ENCODE measurements at regions not wholly inside any gene's neighbourhood (a gene's known extent, or its start where the extent isn't known, plus 50 kb on each side); places are given as distances from the start of the nearest gene placed in this dataset.

- Histone ChIP-seq H3K9me3 (ENCODE audit: control insufficient read depth in 1 of 2, insufficient read depth in 1 of 2, low read depth in 1 of 2, low read length in 2 of 2) (no peaks in the 10 kb centered on the region), H3K27ac (ENCODE audit: low read depth, low read length) (no peak overlapping the region), H3K9me2 (ENCODE audit: insufficient read depth) (no peaks in the 10 kb centered on the region), H4K20me1 (ENCODE audit: insufficient read depth) (no peaks in the 10 kb centered on the region), H3K9ac (ENCODE audit: low read length) (no peak overlapping the region), H3K4me3 (replicated peaks in 1 of 2; ENCODE audit: low read depth in 1 of 2, low read length in 2 of 2) (no peak overlapping the region), H2AFZ (ENCODE audit: low read depth, low read length, poor library complexity, severe bottlenecking) (no peak overlapping the region), H3K79me2 (ENCODE audit: insufficient read depth, low read length) (no peaks in the 10 kb centered on the region), H3K27me3 (ENCODE audit: insufficient read depth, low read length) (peaks cover 3% of the 10 kb centered on the region; the same call in 1 of the 2 replicates), H3K4me1 (ENCODE audit: control insufficient read depth in 1 of 2, insufficient read depth in 2 of 2, low read length in 2 of 2) (no peaks in the 10 kb centered on the region), H3K4me2 (ENCODE audit: low read length) (no peak overlapping the region), H3K36me3 (ENCODE audit: control insufficient read depth in 1 of 2, insufficient read depth in 2 of 2, low read length in 2 of 2) (no peaks in the 10 kb centered on the region)
- no peak for ATAC-seq
- CTCF ChIA-PET: no interaction called here
- intact Hi-C loops (cut with micrococcal nuclease): no loop called here
- RAD21 ChIA-PET (ENCODE audit: low non-redundant PET in 1 of 2, low total read pairs in 2 of 2, uncharacterized antibody in 2 of 2, unreplicated experiment in 2 of 2): no interaction called here
- POLR2A ChIA-PET: no interaction called here
- TF ChIP-seq JUND (IDR thresholded peaks at IDR 0.05) (no peak), ZBTB33 (IDR thresholded peaks at IDR 0.05; ENCODE audit: extremely low read depth, insufficient replicate concordance, low read length) (no peak), RAD21 (IDR thresholded peaks at IDR 0.05; ENCODE audit: low read depth) (no peak)
- BruUV-seq (replicated peaks): no TSS peak
- DNase-seq (ENCODE audit: low read depth, low spot score): no peak
Measured at GRCh38 chr2:8324164-8324856, 357.5 kb upstream of the ID2 start.

GRCh38 chr2:8324901-8325300 lies 357.0 kb upstream of the ID2 start:
- no peaks in the 10 kb centered on the region for H4K20me1 ChIP-seq (ENCODE audit: insufficient read depth)
- no peak overlapping the region for H3K4me3 ChIP-seq (replicated peaks in 1 of 2; ENCODE audit: low read depth in 1 of 2, low read length in 2 of 2)
- intact Hi-C loops (cut with micrococcal nuclease): no loop called here
- H3K4me2 ChIP-seq (ENCODE audit: low read length): no peak overlapping the region
- no peaks in the 10 kb centered on the region for H3K4me1 ChIP-seq (ENCODE audit: control insufficient read depth in 1 of 2, insufficient read depth in 2 of 2, low read length in 2 of 2)
- POLR2A ChIA-PET: no interaction called here
- no peak overlapping the region for H2AFZ ChIP-seq (ENCODE audit: low read depth, low read length, poor library complexity, severe bottlenecking)
- H3K9me3 ChIP-seq (ENCODE audit: control insufficient read depth in 1 of 2, insufficient read depth in 1 of 2, low read depth in 1 of 2, low read length in 2 of 2): no peaks in the 10 kb centered on the region
- H3K9ac ChIP-seq (ENCODE audit: low read length): no peak overlapping the region
- RAD21 ChIA-PET (ENCODE audit: low non-redundant PET in 1 of 2, low total read pairs in 2 of 2, uncharacterized antibody in 2 of 2, unreplicated experiment in 2 of 2): no interaction called here
- H3K9me2 ChIP-seq (ENCODE audit: insufficient read depth): no peaks in the 10 kb centered on the region
- ATAC-seq: no peak
- no peaks in the 10 kb centered on the region for H3K79me2 ChIP-seq (ENCODE audit: insufficient read depth, low read length)
- CTCF ChIA-PET: no interaction called here
- BruUV-seq (replicated peaks): no TSS peak
- TF ChIP-seq TCF7L2 (IDR thresholded peaks at IDR 0.05; ENCODE audit: borderline replicate concordance, extremely low read depth, insufficient read depth, insufficient read length) (no peak), ZFX (IDR thresholded peaks at IDR 0.05) (no peak), POLR2AphosphoS5 (IDR thresholded peaks at IDR 0.05; ENCODE audit: low read depth, low read length) (no peak), SIN3A (IDR thresholded peaks at IDR 0.05; ENCODE audit: low read depth) (no peak), FOSL1 (IDR thresholded peaks at IDR 0.05; ENCODE audit: low read depth) (no peak), ATF3 (IDR thresholded peaks at IDR 0.05) (no peak), CBX3 (IDR thresholded peaks at IDR 0.05; ENCODE audit: low read depth) (no peak), JUND (IDR thresholded peaks at IDR 0.05) (no peak), CTCF (IDR thresholded peaks at IDR 0.05 in 2 of 3, conservative IDR thresholded peaks at IDR 0.05 in 1 of 3; ENCODE audit: borderline replicate concordance in 1 of 3, insufficient read depth in 1 of 3, low read depth in 2 of 3, low read length in 2 of 3) (no peak), POLR2A (IDR thresholded peaks at IDR 0.05; ENCODE audit: borderline replicate concordance, extremely low read depth, insufficient read depth, insufficient read length) (no peak), RAD21 (IDR thresholded peaks at IDR 0.05; ENCODE audit: low read depth) (no peak), ELF1 (IDR thresholded peaks at IDR 0.05; ENCODE audit: borderline replicate concordance, low read depth) (no peak), CEBPB (IDR thresholded peaks at IDR 0.05; ENCODE audit: low read depth) (no peak)
- DNase-seq (ENCODE audit: low read depth, low spot score): no peak
- no peak overlapping the region for H3K27ac ChIP-seq (ENCODE audit: low read depth, low read length)
- no peaks in the 10 kb centered on the region; the same call in 1 of the 2 replicates for H3K27me3 ChIP-seq (ENCODE audit: insufficient read depth, low read length)
- H3K36me3 ChIP-seq (ENCODE audit: control insufficient read depth in 1 of 2, insufficient read depth in 2 of 2, low read length in 2 of 2): no peaks in the 10 kb centered on the region
